WTC11 (cell line): ENCODE measurements at regions not wholly inside any gene's neighbourhood (a gene's known extent, or its start where the extent isn't known, plus 50 kb on each side); places are given as distances from the start of the nearest gene placed in this dataset.

ENCODE experiments used
- ATAC-seq: fragments of 200-7000 bp; cut with Tn5 transposase; 2 replicates; pipeline ENCODE4 v1.10.0; 2021; ENCODE audit warnings: mild to moderate bottlenecking, moderate library complexity
- CTCF ChIA-PET: fragments of 300-600 bp; sonication (Branson Sonifier 250); formaldehyde crosslinking; loops from one replicate; lab custom pipeline; 2021; ENCODE audit warnings: antibody characterized with exemption; lab: Charles Lee
- POLR2A ChIA-PET: fragments of 350-600 bp; sonication (Branson Sonifier 250); formaldehyde crosslinking; loops from one replicate; lab custom pipeline; 2021; ENCODE audit warnings: antibody characterized with exemption; lab: Charles Lee
- DNase-seq: peaks from one replicate; pipeline ENCODE4 v3.0.0; 2021; ENCODE audit warnings: low spot score
- H3K27ac Mint-ChIP-seq: 2 replicates; pipeline ENCODE4 v1.8.0; 2021; ENCODE audit warnings: mixed read lengths
- H3K27me3 Mint-ChIP-seq: 2 replicates; pipeline ENCODE4 v1.8.0; 2021; ENCODE audit warnings: low read depth, mild to moderate bottlenecking, moderate library complexity, mixed read lengths
- H3K36me3 Mint-ChIP-seq: 2 replicates; pipeline ENCODE4 v1.8.0; 2021; ENCODE audit warnings: mixed read lengths
- H3K4me1 Mint-ChIP-seq: 2 replicates; pipeline ENCODE4 v1.8.0; 2022; ENCODE audit warnings: mixed read lengths
- H3K4me3 Mint-ChIP-seq: 2 replicates; pipeline ENCODE4 v1.8.0; 2021; ENCODE audit warnings: mild to moderate bottlenecking, moderate library complexity, mixed read lengths
- H3K9me3 Mint-ChIP-seq: 2 replicates; pipeline ENCODE4 v1.8.0; 2021; ENCODE audit warnings: mixed read lengths
- CBFB ChIP-seq: sonication (generic); formaldehyde crosslinking; IDR thresholded peaks from 2 replicates; pipeline ENCODE4 v1.8.1; 2022; ENCODE audit warnings: mild to moderate bottlenecking, low read depth, missing genetic modification reagents
- HMGA2 ChIP-seq: fragments of 250-450 bp; sonication (Bioruptor Pico); IDR thresholded peaks from 2 replicates; pipeline ENCODE4 v1.4.0; 2021; ENCODE audit warnings: mild to moderate bottlenecking, moderate library complexity
- KAT7 ChIP-seq: sonication (generic); formaldehyde crosslinking; IDR thresholded peaks from 2 replicates; pipeline ENCODE4 v1.8.1; 2023; ENCODE audit warnings: missing genetic modification reagents, mild to moderate bottlenecking, borderline replicate concordance
- NFYB ChIP-seq: sonication (generic); formaldehyde crosslinking; conservative IDR thresholded peaks from 2 replicates; pipeline ENCODE4 v1.8.0; 2022; ENCODE audit warnings: low read depth, missing genetic modification reagents
- SMAD3 ChIP-seq: sonication (generic); formaldehyde crosslinking; IDR thresholded peaks from 2 replicates; pipeline ENCODE4 v1.8.0; 2022; ENCODE audit warnings: missing genetic modification reagents, mild to moderate bottlenecking, borderline replicate concordance
- ZNF232 ChIP-seq: sonication (generic); formaldehyde crosslinking; IDR thresholded peaks from 2 replicates; pipeline ENCODE4 v1.8.0; 2022; ENCODE audit warnings: mild to moderate bottlenecking, missing genetic modification reagents
- TF ChIP-seq, protein P1 (sequence below): sonication (generic); formaldehyde crosslinking; IDR thresholded peaks from 2 replicates; pipeline ENCODE4 v1.8.1; 2022; ENCODE audit warnings: low read depth, mild to moderate bottlenecking, moderate library complexity, missing genetic modification reagents, borderline replicate concordance
- TF ChIP-seq, protein P2 (sequence below): fragments of 250-450 bp; sonication (Bioruptor Pico); IDR thresholded peaks from 2 replicates; pipeline ENCODE4 v1.9.0; 2021; ENCODE audit warnings: mild to moderate bottlenecking
- TF ChIP-seq, protein P3 (sequence below): sonication (generic); formaldehyde crosslinking; IDR thresholded peaks from 2 replicates; pipeline ENCODE4 v1.8.0; 2023; ENCODE audit warnings: missing genetic modification reagents, mild to moderate bottlenecking, borderline replicate concordance
- TF ChIP-seq, protein P4 (sequence below): sonication (generic); formaldehyde crosslinking; IDR thresholded peaks from 2 replicates; pipeline ENCODE4 v1.8.1; 2023; ENCODE audit warnings: mild to moderate bottlenecking, missing genetic modification reagents
- TF ChIP-seq, protein P5 (sequence below): fragments of 250-450 bp; sonication (Bioruptor Pico); IDR thresholded peaks from 2 replicates; pipeline ENCODE4 v2.1.2; 2022; ENCODE audit warnings: mild to moderate bottlenecking, moderate library complexity
- TF ChIP-seq, protein P6 (sequence below): sonication (generic); formaldehyde crosslinking; IDR thresholded peaks from 2 replicates; pipeline ENCODE4 v1.8.0; 2022; ENCODE audit warnings: mild to moderate bottlenecking, missing genetic modification reagents
- TF ChIP-seq, protein P7 (sequence below): sonication (generic); formaldehyde crosslinking; IDR thresholded peaks from 2 replicates; pipeline ENCODE4 v1.8.1; 2023; ENCODE audit warnings: mild to moderate bottlenecking, missing genetic modification reagents, moderate library complexity

DNA sequence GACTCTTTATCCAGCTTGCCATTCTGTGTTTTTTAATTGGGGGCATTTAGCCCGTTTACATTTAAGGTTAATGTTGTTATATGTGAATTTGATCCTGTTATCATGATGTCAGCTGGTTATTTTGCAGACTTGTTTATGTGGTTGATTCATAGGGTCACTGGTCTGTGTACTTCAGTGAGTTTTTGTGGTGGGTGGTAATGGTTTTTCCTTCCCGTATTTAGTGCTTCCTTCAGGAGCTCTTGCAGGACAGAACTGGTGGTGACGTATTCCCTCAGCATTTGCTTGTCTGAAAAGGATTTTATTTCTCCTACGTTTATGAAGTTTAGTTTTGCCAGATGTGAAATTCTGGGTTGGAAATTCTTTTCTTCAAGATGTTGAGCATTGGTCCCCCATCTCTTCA is 381.1 kb downstream of the MAN2A1 start:
- Mint-ChIP-seq H3K4me1 (no peaks in the 10 kb centered on the region), H3K36me3 (peaks cover 20% of the 10 kb centered on the region), H3K9me3 (peaks cover 60% of the 10 kb centered on the region), H3K27ac (no peak overlapping the region), H3K4me3 (no peak overlapping the region), H3K27me3 (no peaks in the 10 kb centered on the region)
- TF ChIP-seq, protein P1, sequence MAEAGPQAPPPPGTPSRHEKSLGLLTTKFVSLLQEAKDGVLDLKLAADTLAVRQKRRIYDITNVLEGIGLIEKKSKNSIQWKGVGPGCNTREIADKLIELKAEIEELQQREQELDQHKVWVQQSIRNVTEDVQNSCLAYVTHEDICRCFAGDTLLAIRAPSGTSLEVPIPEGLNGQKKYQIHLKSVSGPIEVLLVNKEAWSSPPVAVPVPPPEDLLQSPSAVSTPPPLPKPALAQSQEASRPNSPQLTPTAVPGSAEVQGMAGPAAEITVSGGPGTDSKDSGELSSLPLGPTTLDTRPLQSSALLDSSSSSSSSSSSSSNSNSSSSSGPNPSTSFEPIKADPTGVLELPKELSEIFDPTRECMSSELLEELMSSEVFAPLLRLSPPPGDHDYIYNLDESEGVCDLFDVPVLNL (CRISPR knock-in tag), result no peak
- TF ChIP-seq, protein P2, sequence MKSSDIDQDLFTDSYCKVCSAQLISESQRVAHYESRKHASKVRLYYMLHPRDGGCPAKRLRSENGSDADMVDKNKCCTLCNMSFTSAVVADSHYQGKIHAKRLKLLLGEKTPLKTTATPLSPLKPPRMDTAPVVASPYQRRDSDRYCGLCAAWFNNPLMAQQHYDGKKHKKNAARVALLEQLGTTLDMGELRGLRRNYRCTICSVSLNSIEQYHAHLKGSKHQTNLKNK (CRISPR knock-in tag), result no peak
- TF ChIP-seq, protein P3, sequence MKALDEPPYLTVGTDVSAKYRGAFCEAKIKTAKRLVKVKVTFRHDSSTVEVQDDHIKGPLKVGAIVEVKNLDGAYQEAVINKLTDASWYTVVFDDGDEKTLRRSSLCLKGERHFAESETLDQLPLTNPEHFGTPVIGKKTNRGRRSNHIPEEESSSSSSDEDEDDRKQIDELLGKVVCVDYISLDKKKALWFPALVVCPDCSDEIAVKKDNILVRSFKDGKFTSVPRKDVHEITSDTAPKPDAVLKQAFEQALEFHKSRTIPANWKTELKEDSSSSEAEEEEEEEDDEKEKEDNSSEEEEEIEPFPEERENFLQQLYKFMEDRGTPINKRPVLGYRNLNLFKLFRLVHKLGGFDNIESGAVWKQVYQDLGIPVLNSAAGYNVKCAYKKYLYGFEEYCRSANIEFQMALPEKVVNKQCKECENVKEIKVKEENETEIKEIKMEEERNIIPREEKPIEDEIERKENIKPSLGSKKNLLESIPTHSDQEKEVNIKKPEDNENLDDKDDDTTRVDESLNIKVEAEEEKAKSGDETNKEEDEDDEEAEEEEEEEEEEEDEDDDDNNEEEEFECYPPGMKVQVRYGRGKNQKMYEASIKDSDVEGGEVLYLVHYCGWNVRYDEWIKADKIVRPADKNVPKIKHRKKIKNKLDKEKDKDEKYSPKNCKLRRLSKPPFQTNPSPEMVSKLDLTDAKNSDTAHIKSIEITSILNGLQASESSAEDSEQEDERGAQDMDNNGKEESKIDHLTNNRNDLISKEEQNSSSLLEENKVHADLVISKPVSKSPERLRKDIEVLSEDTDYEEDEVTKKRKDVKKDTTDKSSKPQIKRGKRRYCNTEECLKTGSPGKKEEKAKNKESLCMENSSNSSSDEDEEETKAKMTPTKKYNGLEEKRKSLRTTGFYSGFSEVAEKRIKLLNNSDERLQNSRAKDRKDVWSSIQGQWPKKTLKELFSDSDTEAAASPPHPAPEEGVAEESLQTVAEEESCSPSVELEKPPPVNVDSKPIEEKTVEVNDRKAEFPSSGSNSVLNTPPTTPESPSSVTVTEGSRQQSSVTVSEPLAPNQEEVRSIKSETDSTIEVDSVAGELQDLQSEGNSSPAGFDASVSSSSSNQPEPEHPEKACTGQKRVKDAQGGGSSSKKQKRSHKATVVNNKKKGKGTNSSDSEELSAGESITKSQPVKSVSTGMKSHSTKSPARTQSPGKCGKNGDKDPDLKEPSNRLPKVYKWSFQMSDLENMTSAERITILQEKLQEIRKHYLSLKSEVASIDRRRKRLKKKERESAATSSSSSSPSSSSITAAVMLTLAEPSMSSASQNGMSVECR (CRISPR knock-in tag), result no peak
- no peak for TF ChIP-seq KAT7 (CRISPR knock-in tag)
- no peak for TF ChIP-seq HMGA2 (CRISPR knock-in tag)
- TF ChIP-seq, protein P4, sequence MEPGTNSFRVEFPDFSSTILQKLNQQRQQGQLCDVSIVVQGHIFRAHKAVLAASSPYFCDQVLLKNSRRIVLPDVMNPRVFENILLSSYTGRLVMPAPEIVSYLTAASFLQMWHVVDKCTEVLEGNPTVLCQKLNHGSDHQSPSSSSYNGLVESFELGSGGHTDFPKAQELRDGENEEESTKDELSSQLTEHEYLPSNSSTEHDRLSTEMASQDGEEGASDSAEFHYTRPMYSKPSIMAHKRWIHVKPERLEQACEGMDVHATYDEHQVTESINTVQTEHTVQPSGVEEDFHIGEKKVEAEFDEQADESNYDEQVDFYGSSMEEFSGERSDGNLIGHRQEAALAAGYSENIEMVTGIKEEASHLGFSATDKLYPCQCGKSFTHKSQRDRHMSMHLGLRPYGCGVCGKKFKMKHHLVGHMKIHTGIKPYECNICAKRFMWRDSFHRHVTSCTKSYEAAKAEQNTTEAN, result no peak
- TF ChIP-seq, protein P5, sequence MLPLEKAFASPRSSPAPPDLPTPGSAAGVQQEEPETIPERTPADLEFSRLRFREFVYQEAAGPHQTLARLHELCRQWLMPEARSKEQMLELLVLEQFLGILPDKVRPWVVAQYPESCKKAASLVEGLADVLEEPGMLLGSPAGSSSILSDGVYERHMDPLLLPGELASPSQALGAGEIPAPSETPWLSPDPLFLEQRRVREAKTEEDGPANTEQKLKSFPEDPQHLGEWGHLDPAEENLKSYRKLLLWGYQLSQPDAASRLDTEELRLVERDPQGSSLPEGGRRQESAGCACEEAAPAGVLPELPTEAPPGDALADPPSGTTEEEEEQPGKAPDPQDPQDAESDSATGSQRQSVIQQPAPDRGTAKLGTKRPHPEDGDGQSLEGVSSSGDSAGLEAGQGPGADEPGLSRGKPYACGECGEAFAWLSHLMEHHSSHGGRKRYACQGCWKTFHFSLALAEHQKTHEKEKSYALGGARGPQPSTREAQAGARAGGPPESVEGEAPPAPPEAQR (CRISPR knock-in tag), result no peak
- TF ChIP-seq, protein P6, sequence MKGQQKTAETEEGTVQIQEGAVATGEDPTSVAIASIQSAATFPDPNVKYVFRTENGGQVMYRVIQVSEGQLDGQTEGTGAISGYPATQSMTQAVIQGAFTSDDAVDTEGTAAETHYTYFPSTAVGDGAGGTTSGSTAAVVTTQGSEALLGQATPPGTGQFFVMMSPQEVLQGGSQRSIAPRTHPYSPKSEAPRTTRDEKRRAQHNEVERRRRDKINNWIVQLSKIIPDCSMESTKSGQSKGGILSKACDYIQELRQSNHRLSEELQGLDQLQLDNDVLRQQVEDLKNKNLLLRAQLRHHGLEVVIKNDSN (CRISPR knock-in tag), result no peak
- TF ChIP-seq, protein P7, sequence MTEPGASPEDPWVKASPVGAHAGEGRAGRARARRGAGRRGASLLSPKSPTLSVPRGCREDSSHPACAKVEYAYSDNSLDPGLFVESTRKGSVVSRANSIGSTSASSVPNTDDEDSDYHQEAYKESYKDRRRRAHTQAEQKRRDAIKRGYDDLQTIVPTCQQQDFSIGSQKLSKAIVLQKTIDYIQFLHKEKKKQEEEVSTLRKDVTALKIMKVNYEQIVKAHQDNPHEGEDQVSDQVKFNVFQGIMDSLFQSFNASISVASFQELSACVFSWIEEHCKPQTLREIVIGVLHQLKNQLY (CRISPR knock-in tag), result no peak
- no peak for TF ChIP-seq NFYB
- TF ChIP-seq CBFB (CRISPR knock-in tag), result no peak
- TF ChIP-seq ZNF232 (CRISPR knock-in tag), result no peak
- no peak for TF ChIP-seq SMAD3 (CRISPR knock-in tag)
- ATAC-seq, result no peak
- POLR2A ChIA-PET, result no interaction called here
- CTCF ChIA-PET, result no interaction called here
- no peak for DNase-seq

DNA sequence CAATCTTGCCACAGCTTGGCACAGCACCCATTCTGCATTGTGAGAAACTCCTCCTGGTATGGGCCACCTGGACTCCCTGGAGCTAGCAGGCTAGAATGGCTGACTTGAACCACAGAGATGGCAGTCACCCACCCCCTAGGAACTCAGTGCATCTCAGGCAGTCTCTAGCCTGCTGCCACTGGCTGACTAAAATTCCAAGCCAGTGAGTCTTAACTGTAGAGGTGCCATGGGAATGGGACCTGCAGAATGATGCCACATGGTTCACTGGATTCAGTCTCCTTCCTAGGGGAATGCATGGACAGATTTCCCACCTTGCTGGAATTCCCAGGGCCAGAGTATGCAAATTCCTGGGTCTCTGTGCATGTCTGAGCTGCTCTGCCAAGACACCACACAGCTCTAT is 382.9 kb downstream of the MAN2A1 start:
- Mint-ChIP-seq H3K36me3 (peaks cover 20% of the 10 kb centered on the region), H3K9me3 (peaks cover 70% of the 10 kb centered on the region), H3K27me3 (no peaks in the 10 kb centered on the region), H3K4me1 (no peaks in the 10 kb centered on the region), H3K4me3 (no peak overlapping the region), H3K27ac (no peak overlapping the region)
- TF ChIP-seq, protein P3 (CRISPR knock-in tag), result no peak
- ChIA-PET POLR2A (no interaction called here), CTCF (no interaction called here)
- DNase-seq (no peak), ATAC-seq (no peak)
